ENCODE measurements at regions not wholly inside any gene's neighbourhood (a gene's known extent, or its start where the extent isn't known, plus 50 kb on each side); places are given as distances from the start of the nearest gene placed in this dataset.

GRCh38 chr9:106066940-106067524, 372.7 kb downstream of the TMEM38B start (continued):
- TF ChIP-seq BRCA1 (IDR thresholded peaks at IDR 0.05; ENCODE audit: low read depth, low read length) (no peak), TCF12 (IDR thresholded peaks at IDR 0.05; ENCODE audit: low read depth, low read length) (no peak), ATF2 (IDR thresholded peaks at IDR 0.05; ENCODE audit: low read length) (no peak), FOSL1 (IDR thresholded peaks at IDR 0.05; ENCODE audit: insufficient read depth, low read depth, low read length) (no peak), SRF (IDR thresholded peaks at IDR 0.05; ENCODE audit: low read depth, low read length) (no peak), RBBP5 (IDR thresholded peaks at IDR 0.05; ENCODE audit: borderline replicate concordance, low read depth, low read length) (no peak)

Data from H1 (cell line).